ENCODE measurements at regions not wholly inside any gene's neighbourhood (a gene's known extent, or its start where the extent isn't known, plus 50 kb on each side); places are given as distances from the start of the nearest gene placed in this dataset.

- ATAC-seq (no peak), DNase-seq (ENCODE audit: low spot score) (no peak)
- Mint-ChIP-seq H3K9me3 (peaks cover 4% of the 10 kb centered on the region; the same call in 1 of the 2 replicates), H3K36me3 (no peaks in the 10 kb centered on the region), H3K27ac (no peak overlapping the region), H3K4me3 (no peak overlapping the region), H3K4me1 (no peaks in the 10 kb centered on the region), H3K27me3 (ENCODE audit: low read depth) (no peaks in the 10 kb centered on the region)
- ChIA-PET CTCF (no interaction called here), POLR2A (no interaction called here)
- TF ChIP-seq JUN (CRISPR knock-in tag; IDR thresholded peaks at IDR 0.05): no peak
Observed at GRCh38 chr5:7978114-7978513, 109.2 kb downstream of the MTRR start.

GRCh38 chr5:7978991-7979390 is 110.0 kb downstream of the MTRR start:
- POLR2A ChIA-PET: no interaction called here
- no peak overlapping the region for H3K4me3 Mint-ChIP-seq
- no peaks in the 10 kb centered on the region for H3K36me3 Mint-ChIP-seq
- DNase-seq (ENCODE audit: low spot score) (no peak), ATAC-seq (no peak)
- no peaks in the 10 kb centered on the region for H3K9me3 Mint-ChIP-seq
- no peak for TF ChIP-seq ZNF396 (CRISPR knock-in tag; IDR thresholded peaks at IDR 0.05; ENCODE audit: borderline replicate concordance)
- no peak for TF ChIP-seq MXD4 (CRISPR knock-in tag; IDR thresholded peaks at IDR 0.05; ENCODE audit: borderline replicate concordance)
- TF ChIP-seq MLX (CRISPR knock-in tag; IDR thresholded peaks at IDR 0.05): no peak
- TF ChIP-seq NR3C1 (CRISPR knock-in tag; conservative IDR thresholded peaks at IDR 0.05; ENCODE audit: low read depth): no peak
- TF ChIP-seq PRDM15 (CRISPR knock-in tag; IDR thresholded peaks at IDR 0.05): no peak
- no peak for TF ChIP-seq FOXJ3 (CRISPR knock-in tag; IDR thresholded peaks at IDR 0.05; ENCODE audit: borderline replicate concordance)
- no peak for TF ChIP-seq MYBL2 (CRISPR knock-in tag; IDR thresholded peaks at IDR 0.05)
- no peak for TF ChIP-seq ESRRA (CRISPR knock-in tag; IDR thresholded peaks at IDR 0.05; ENCODE audit: borderline replicate concordance)
- no peak for TF ChIP-seq RELA (CRISPR knock-in tag; IDR thresholded peaks at IDR 0.05; ENCODE audit: borderline replicate concordance)
- no peak for TF ChIP-seq ZNF281 (CRISPR knock-in tag; IDR thresholded peaks at IDR 0.05)
- no peak for TF ChIP-seq AR (CRISPR knock-in tag; IDR thresholded peaks at IDR 0.05)
- no peak for TF ChIP-seq TP53 (CRISPR knock-in tag; IDR thresholded peaks at IDR 0.05)
- CTCF ChIA-PET: no interaction called here
- no peaks in the 10 kb centered on the region for H3K27me3 Mint-ChIP-seq (ENCODE audit: low read depth)
- no peak overlapping the region for H3K27ac Mint-ChIP-seq
- H3K4me1 Mint-ChIP-seq: peaks cover under 1% of the 10 kb centered on the region; the same call in 1 of the 2 replicates

GRCh38 chr5:7980881-7981280 is 111.9 kb downstream of the MTRR start:
- CTCF ChIA-PET: no interaction called here
- TF ChIP-seq ZNF138 (CRISPR knock-in tag; conservative IDR thresholded peaks at IDR 0.05) (no peak), AFF4 (CRISPR knock-in tag; IDR thresholded peaks at IDR 0.05; ENCODE audit: borderline replicate concordance) (no peak), MLX (CRISPR knock-in tag; IDR thresholded peaks at IDR 0.05) (no peak), ATF2 (CRISPR knock-in tag; IDR thresholded peaks at IDR 0.05; ENCODE audit: borderline replicate concordance, low read depth) (no peak)

More at GRCh38 chr5:7980881-7981280, 111.9 kb downstream of the MTRR start:
- H3K4me1 Mint-ChIP-seq: peaks cover 4% of the 10 kb centered on the region
- no peak for ATAC-seq
- no peaks in the 10 kb centered on the region for H3K36me3 Mint-ChIP-seq
- DNase-seq (ENCODE audit: low spot score): no peak
- no peak overlapping the region for H3K27ac Mint-ChIP-seq
- H3K9me3 Mint-ChIP-seq: no peaks in the 10 kb centered on the region
- no peak overlapping the region for H3K4me3 Mint-ChIP-seq
- POLR2A ChIA-PET: no interaction called here
- H3K27me3 Mint-ChIP-seq (ENCODE audit: low read depth): no peaks in the 10 kb centered on the region
